OCI-LY7 (cell line): ENCODE measurements at regions not wholly inside any gene's neighbourhood (a gene's known extent, or its start where the extent isn't known, plus 50 kb on each side); places are given as distances from the start of the nearest gene placed in this dataset.

Source experiments
- EZH2phosphoT487 ChIP-seq: fragments of 200-600 bp; sonication (generic); IDR thresholded peaks from 2 replicates; pipeline ENCODE4 v1.6.1; 2018; ENCODE audit warnings: low read depth, borderline replicate concordance, mild to moderate bottlenecking, mixed run types, antibody characterized with exemption, low read length, moderate library complexity, mixed read lengths
- TF ChIP-seq, protein P1 (sequence below): fragments of 200-600 bp; sonication (generic); conservative IDR thresholded peaks from 2 replicates; pipeline ENCODE4 v1.5.1; 2014; ENCODE audit warnings: mild to moderate bottlenecking, antibody characterized with exemption, low read length, moderate library complexity, mixed read lengths

DNA sequence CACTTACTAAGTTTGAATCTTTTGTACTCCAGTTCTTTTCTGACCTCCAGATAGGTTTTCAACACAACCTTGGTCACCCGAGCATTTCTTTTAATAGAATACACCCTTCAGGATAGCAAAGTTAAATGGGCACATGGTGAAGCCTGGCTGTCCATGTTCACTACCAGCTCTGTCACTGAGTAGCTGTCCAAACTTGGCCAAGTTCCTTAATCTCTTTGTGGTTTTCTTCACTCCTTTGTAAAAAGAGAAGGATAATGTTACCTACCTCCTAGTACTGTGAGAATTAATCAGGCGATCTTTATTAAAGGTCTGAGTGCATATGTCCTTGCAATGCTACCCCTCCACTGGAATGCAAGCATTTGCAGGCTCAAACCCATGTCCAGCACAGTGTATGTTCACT is 128.1 kb upstream of the PTPRZ1 start:
- TF ChIP-seq, protein P1, sequence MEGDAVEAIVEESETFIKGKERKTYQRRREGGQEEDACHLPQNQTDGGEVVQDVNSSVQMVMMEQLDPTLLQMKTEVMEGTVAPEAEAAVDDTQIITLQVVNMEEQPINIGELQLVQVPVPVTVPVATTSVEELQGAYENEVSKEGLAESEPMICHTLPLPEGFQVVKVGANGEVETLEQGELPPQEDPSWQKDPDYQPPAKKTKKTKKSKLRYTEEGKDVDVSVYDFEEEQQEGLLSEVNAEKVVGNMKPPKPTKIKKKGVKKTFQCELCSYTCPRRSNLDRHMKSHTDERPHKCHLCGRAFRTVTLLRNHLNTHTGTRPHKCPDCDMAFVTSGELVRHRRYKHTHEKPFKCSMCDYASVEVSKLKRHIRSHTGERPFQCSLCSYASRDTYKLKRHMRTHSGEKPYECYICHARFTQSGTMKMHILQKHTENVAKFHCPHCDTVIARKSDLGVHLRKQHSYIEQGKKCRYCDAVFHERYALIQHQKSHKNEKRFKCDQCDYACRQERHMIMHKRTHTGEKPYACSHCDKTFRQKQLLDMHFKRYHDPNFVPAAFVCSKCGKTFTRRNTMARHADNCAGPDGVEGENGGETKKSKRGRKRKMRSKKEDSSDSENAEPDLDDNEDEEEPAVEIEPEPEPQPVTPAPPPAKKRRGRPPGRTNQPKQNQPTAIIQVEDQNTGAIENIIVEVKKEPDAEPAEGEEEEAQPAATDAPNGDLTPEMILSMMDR = no peak
- TF ChIP-seq EZH2phosphoT487 = no peak
